GM19328 (cell line): ENCODE measurements at regions not wholly inside any gene's neighbourhood (a gene's known extent, or its start where the extent isn't known, plus 50 kb on each side); places are given as distances from the start of the nearest gene placed in this dataset.
"Not testable (repeated sequence)": the region's sequence is repeated elsewhere in the genome, so short reads cannot be mapped to it uniquely, and the experiment has no call there.

Experiments used
- ATAC-seq: cut with Tn5 transposase; IDR thresholded peaks from one replicate; pipeline ENCODE4 v1.9.1; 2021; ENCODE audit warnings: mild to moderate bottlenecking, moderate library complexity; ENCODE audit not compliant: unreplicated experiment

GRCh38 chr3:170814822-170815221 is 55.2 kb downstream of the RPL22L1 start:
- no peak for ATAC-seq

DNA sequence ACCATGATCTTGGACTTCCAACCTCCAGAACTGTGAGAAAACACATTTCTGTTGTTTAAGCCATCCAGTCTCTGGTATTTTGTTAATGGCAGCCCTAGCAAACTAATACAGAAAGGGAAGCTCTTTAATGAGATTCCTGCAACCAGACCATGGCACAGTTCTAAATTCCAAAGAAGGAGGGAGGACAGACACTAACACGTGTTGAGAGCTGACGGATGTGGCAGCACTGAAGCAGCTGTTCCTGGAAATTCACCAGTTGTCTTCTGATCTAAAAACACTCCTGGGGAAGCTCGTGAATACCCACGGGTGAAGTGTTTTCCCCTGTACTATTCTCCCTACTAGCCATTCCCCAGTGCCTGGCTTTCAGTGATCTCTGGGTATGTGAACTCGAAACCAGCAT is 56.7 kb downstream of the RPL22L1 start:
- ATAC-seq: no peak

DNA sequence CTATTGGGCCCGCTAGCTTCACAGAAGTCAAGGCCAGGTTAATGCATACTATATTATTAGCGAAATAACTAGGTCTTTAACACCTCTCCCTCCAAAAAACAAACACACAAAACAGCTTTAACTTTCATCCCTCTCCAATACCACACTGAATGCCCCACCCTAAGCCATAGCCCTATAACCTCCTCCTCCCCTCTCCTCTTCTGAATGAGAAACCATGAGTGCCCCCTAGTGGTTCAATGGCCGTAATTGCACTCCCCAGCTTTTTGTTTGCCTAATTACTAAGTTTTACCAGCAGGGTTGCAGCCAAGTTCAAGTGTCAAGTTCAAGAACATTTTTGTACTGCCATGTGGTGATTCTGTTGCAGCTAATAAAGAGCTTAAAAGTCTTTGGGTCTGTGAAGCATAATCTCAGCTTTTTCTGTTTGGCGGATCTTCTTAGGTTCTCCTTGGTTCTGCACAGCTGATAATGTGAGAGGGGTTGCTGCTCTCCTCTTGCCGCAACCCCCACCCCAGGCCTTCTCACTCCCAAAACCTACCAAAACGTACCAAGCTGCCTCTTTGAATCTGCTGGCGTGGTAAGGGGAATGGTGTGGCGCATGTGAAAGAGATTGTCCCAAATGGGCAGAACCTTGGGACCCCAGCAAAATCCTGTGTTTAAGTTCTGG is 57.9 kb downstream of the RPL22L1 start:
- ATAC-seq: peak; percentile 68

DNA sequence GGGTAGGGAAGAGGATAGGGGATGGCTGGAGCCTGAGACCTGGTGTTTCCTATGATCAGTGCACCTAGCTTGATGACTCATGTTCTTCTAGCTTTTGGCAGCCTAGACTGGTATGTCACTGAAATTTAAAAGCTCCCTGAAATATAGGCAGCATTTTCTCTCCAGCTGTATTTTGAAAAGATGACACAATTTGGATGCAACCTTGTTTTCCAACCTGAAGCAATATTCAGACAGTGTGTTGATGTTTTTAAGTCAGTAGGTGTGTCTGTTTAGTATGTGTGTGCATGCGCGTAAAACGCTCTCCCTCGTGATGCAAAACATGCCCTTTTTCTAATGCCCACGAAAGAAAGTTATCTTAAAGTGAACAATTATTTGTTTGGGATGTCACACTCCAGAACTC is 58.5 kb downstream of the RPL22L1 start:
- no peak for ATAC-seq

GRCh38 chr3:170809975-170810357 is 60.0 kb downstream of the RPL22L1 start:
- ATAC-seq: no peak

GRCh38 chr3:170809007-170809974 is 60.7 kb downstream of the RPL22L1 start:
- ATAC-seq: no peak

- ATAC-seq: no peak
Measured at GRCh38 chr3:170808041-170808440, 62.0 kb downstream of the RPL22L1 start.

GRCh38 chr3:170806676-170807075 is 63.3 kb downstream of the RPL22L1 start:
- ATAC-seq: no peak

GRCh38 chr3:170806141-170806540 is 63.9 kb downstream of the RPL22L1 start:
- ATAC-seq: no peak

DNA sequence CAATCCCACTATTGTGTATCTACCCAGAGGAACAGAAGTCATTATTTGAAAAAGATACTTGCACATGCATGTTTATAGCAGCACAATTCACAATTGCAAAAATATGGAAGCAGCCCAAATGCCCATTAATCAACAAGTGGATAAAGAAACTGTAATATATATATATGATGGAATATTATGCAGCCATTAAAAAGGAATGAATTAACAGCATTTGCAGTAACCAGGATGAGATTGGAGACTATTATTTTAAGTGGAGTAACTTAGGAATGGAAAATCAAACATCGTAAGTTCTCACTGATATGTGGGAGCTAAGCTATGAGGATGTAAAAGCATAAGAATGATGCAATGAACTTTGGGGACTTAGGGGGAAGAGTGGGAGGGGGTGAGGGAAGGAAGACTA is 64.7 kb downstream of the RPL22L1 start:
- not testable (repeated sequence) for ATAC-seq

GRCh38 chr3:170804634-170805033 is 65.4 kb downstream of the RPL22L1 start:
- not testable (repeated sequence) for ATAC-seq

DNA sequence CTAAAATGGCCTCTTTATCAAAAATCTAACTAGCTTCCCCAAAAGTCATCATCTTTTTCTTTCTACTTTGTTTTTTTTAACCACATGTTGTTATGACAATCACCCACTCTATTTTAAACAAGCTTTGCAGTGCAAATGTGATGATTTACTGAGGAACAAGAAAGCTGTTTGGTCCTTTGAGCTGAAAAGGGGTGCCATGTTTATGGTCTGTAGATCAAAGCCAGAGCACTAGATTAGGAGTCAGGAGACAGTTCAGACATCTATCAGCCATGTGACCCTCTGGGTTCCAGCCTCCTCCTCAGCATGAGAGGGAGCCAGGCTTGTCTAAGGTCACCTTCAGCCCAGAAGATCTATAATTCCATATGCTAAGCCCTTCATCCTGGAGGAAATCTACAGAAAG is 65.9 kb downstream of the RPL22L1 start:
- ATAC-seq: no peak

GRCh38 chr3:170802164-170803151 is 67.5 kb downstream of the RPL22L1 start:
- ATAC-seq: no peak

DNA sequence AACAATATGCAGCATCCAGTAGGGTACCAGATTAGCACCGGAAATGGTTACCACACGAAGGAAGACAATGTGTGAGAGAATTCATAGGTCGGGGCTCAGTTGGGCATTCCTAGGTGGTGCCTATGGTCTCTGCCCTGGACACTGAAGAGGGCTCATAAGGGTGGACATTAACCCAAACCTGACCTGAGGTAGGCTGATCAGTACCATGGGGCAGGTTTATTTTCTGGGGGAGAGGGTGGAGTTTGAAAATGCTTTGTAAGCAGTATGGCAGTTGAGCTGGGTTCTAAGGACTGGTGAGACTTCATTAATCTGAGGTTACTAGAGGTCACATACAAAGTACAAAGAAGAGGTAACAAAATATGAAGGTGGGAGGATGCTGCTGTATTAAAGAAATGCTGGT is 68.4 kb downstream of the RPL22L1 start:
- no peak for ATAC-seq

DNA sequence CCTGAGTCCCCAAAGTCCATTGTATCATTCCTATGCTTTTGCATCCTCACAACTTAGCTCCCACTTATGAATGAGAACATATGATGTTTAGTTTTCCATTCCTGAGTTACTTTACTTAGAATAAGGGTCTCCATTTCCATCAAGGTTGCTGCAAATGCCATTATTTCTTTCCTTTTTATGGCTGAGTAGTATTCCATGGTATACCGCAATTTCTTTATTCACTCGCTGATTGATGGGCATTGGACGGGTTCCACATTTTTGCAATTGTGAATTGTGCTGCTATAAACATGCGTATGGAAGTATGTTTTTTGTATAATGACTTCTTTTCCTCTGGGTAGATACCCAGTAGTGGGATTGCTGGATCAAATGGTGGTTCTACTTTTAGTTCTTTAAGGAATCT is 69.7 kb downstream of the RPL22L1 start:
- ATAC-seq: not testable (repeated sequence)

DNA sequence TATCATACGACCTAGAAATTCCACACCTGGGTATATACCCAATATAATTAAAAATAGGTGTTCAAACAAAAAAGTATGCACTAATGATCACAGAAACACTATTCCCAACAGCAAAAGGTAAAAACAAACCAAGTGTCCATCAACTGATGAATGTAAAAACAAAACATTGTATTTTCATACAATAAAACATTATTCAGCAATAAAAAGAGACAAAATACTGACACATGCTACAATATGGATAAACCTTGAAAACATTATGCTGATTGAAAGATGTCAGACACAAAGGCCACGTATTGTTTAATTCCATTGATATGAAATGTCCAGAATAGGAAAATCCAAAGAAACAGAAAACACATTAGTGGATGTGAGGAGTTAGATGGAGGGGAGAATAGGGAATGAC is 71.0 kb downstream of the RPL22L1 start:
- no peak for ATAC-seq

GRCh38 chr3:170797685-170798084 is 72.3 kb downstream of the RPL22L1 start:
- no peak for ATAC-seq

DNA sequence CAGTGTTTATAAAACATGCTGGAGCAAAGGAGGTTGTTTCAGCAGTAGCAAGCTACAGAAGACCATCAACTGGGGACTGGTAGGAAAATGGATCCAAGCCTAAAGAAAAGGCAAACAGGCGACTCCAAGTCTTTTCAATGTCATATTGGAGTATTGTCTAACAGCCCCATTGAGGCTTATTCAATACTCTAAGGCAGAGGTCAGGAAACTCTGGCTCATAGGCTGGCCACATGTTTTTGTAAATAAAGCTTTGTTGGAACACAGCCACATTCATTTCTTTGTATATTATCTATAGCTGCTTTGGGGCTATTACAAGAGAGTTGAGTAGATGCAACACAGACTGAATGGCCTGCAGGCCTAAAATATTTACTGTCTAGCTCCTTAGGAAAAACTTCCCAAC is 77.5 kb downstream of the RPL22L1 start:
- no peak for ATAC-seq

DNA sequence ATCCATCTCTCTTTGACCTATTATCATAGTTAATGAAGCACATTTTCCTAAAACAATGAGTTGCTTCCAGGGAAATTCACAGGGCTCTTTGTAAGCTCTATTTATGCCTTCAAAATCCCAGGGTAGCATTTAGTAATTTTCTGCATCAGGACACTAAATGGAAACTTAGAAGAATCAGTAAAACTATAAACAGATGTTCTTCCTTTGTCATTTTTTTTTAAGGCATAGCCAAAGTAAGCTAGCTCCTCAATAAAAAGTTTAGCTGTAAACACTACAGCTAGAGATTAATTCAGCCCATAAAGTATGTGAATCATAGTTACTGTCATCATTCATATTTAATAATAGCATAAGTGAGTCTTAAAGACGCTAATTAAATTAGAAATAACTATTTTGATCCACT is 79.3 kb downstream of the RPL22L1 start:
- no peak for ATAC-seq

- ATAC-seq: no peak
Measured at GRCh38 chr3:170787464-170787863, 82.5 kb downstream of the RPL22L1 start.

DNA sequence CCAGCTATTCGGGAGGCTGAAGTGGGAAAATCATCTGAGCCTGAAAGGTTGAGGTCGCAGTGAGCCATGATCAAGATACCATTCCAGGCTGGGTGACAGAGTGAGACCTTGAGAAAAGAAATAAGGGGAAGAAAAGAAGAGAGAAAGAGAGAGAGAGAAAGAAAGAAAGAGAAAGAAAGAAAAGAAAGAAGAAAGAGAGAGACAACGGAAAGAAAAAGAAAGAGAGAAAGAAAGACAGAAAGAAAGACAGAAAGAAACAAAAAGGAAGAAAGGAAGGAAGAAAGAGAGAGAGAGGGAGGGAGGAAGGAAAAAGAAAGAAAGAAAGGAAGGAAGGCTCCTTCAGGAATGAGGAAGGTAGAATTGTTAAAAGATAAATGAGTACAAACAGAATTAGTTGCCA is 84.5 kb downstream of the RPL22L1 start:
- no peak for ATAC-seq
